ENCODE measurements at regions not wholly inside any gene's neighbourhood (a gene's known extent, or its start where the extent isn't known, plus 50 kb on each side); places are given as distances from the start of the nearest gene placed in this dataset.

- Histone ChIP-seq H3K27me3 (no peaks in the 10 kb centered on the region), H3K4me3 (no peak overlapping the region), H3K9me3 (no peaks in the 10 kb centered on the region), H3K27ac (no peak overlapping the region), H3K36me3 (no peaks in the 10 kb centered on the region), H3K4me1 (peaks cover 0 to 3% (median 0%) of the 10 kb centered on the region in 4 donors)
- no peak for DNase-seq
- 69% methylated on average over 1 of the region's 1 CpG for WGBS (ENCODE audit: insufficient coverage, low coverage, low lambda C conversion rate, missing lambda C conversion rate)
- TF ChIP-seq POLR2A (IDR thresholded peaks at IDR 0.05) (no peak), CTCF (IDR thresholded peaks at IDR 0.05) (no peak)
- intact Hi-C loops (cut with DNase I) = no loop called here
- no peak for ATAC-seq
Measured at GRCh38 chr9:21546949-21547348, 64.8 kb upstream of the IFNE start.

GRCh38 chr9:21549251-21549765 is 67.2 kb upstream of the IFNE start:
- no peaks in the 10 kb centered on the region for H3K4me1 ChIP-seq
- DNase-seq (no peak), ATAC-seq (no peak)
- no peak overlapping the region for H3K27ac ChIP-seq
- H3K9me3 ChIP-seq = no peaks in the 10 kb centered on the region
- no peaks in the 10 kb centered on the region for H3K36me3 ChIP-seq
- WGBS (ENCODE audit: insufficient coverage, low coverage, low lambda C conversion rate, missing lambda C conversion rate) = 39% methylated on average over 9 of the region's 9 CpGs
- TF ChIP-seq POLR2A (IDR thresholded peaks at IDR 0.05) (no peak), CTCF (IDR thresholded peaks at IDR 0.05) (no peak)
- H3K4me3 ChIP-seq = no peak overlapping the region
- intact Hi-C loops (cut with DNase I) = no loop called here
- no peaks in the 10 kb centered on the region for H3K27me3 ChIP-seq

- intact Hi-C loops (cut with DNase I) = no loop called here
- Histone ChIP-seq H3K9me3 (no peaks in the 10 kb centered on the region), H3K36me3 (no peaks in the 10 kb centered on the region)
Measured at GRCh38 chr9:21549890-21550289, 67.8 kb upstream of the IFNE start.

GRCh38 chr9:21550392-21550791 is 68.3 kb upstream of the IFNE start:
- no peak overlapping the region for H3K4me3 ChIP-seq
- no peak overlapping the region for H3K27ac ChIP-seq
- no peaks in the 10 kb centered on the region for H3K9me3 ChIP-seq
- H3K36me3 ChIP-seq = no peaks in the 10 kb centered on the region
- no peaks in the 10 kb centered on the region for H3K4me1 ChIP-seq
- ATAC-seq = no peak
- intact Hi-C loops (cut with DNase I) = no loop called here
- 60% methylated on average over 2 of the region's 2 CpGs for WGBS (ENCODE audit: insufficient coverage, low coverage, low lambda C conversion rate, missing lambda C conversion rate)
- TF ChIP-seq CTCF (IDR thresholded peaks at IDR 0.05) (no peak), POLR2A (IDR thresholded peaks at IDR 0.05) (no peak)
- no peaks in the 10 kb centered on the region for H3K27me3 ChIP-seq
- DNase-seq = no peak

More at GRCh38 chr9:21549890-21550289, 67.8 kb upstream of the IFNE start:
- no peak for DNase-seq
- TF ChIP-seq CTCF (IDR thresholded peaks at IDR 0.05) (no peak), POLR2A (IDR thresholded peaks at IDR 0.05) (no peak)
- no peak for ATAC-seq
- no peak overlapping the region for H3K4me3 ChIP-seq
- H3K4me1 ChIP-seq = no peaks in the 10 kb centered on the region
- WGBS (ENCODE audit: insufficient coverage, low coverage, low lambda C conversion rate, missing lambda C conversion rate) = 43% methylated on average over 4 of the region's 4 CpGs
- H3K27ac ChIP-seq = no peak overlapping the region
- H3K27me3 ChIP-seq = no peaks in the 10 kb centered on the region

- no peak for DNase-seq
- H3K27me3 ChIP-seq = no peaks in the 10 kb centered on the region
- H3K36me3 ChIP-seq = no peaks in the 10 kb centered on the region
- no peak overlapping the region for H3K27ac ChIP-seq
- H3K4me3 ChIP-seq = no peak overlapping the region
- TF ChIP-seq POLR2A (IDR thresholded peaks at IDR 0.05) (no peak), CTCF (IDR thresholded peaks at IDR 0.05) (no peak)
- H3K4me1 ChIP-seq = no peaks in the 10 kb centered on the region
- WGBS (ENCODE audit: insufficient coverage, low coverage, low lambda C conversion rate, missing lambda C conversion rate) = 57% methylated on average over 2 of the region's 2 CpGs
- no peak for ATAC-seq
- intact Hi-C loops (cut with DNase I) = no loop called here
- no peaks in the 10 kb centered on the region for H3K9me3 ChIP-seq
Measured at GRCh38 chr9:21551401-21551800, 69.3 kb upstream of the IFNE start.
